PC-3 (cell line): ENCODE measurements at regions not wholly inside any gene's neighbourhood (a gene's known extent, or its start where the extent isn't known, plus 50 kb on each side); places are given as distances from the start of the nearest gene placed in this dataset.

Source experiments
- EZH2 ChIP-seq: fragments of 300-600 bp; sonication (generic); IDR thresholded peaks from one replicate; pipeline ENCODE4 v1.6.1; 2017; ENCODE audit warnings: antibody characterized with exemption, mild to moderate bottlenecking, low read length; ENCODE audit not compliant: unreplicated experiment
- TF ChIP-seq, protein P1 (sequence below): fragments of 300-600 bp; sonication (generic); conservative IDR thresholded peaks from 2 replicates; pipeline ENCODE4 v1.5.1; 2017; ENCODE audit warnings: antibody characterized with exemption, low read depth, mild to moderate bottlenecking, low read length

DNA sequence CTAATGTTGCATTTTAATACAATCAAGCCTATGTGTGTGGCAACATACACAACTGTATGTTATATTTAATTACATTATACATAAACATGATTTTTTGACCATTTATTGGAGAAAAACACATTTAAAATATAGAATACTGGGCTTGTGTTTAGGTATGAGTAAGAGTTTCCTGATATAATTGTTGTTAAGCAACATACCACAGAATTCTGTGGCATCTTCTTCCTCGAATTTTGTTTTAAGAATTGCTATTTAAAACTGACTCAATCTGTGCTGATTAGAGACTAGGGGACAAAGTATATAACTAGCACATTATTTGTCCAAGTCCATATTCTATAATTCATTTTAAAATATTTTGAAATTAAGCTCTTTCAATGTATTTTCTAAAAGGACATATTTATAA lies 376.8 kb upstream of the THBS1 start:
- TF ChIP-seq, protein P1, sequence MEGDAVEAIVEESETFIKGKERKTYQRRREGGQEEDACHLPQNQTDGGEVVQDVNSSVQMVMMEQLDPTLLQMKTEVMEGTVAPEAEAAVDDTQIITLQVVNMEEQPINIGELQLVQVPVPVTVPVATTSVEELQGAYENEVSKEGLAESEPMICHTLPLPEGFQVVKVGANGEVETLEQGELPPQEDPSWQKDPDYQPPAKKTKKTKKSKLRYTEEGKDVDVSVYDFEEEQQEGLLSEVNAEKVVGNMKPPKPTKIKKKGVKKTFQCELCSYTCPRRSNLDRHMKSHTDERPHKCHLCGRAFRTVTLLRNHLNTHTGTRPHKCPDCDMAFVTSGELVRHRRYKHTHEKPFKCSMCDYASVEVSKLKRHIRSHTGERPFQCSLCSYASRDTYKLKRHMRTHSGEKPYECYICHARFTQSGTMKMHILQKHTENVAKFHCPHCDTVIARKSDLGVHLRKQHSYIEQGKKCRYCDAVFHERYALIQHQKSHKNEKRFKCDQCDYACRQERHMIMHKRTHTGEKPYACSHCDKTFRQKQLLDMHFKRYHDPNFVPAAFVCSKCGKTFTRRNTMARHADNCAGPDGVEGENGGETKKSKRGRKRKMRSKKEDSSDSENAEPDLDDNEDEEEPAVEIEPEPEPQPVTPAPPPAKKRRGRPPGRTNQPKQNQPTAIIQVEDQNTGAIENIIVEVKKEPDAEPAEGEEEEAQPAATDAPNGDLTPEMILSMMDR, result no peak
- TF ChIP-seq EZH2, result no peak
